ENCODE measurements at regions not wholly inside any gene's neighbourhood (a gene's known extent, or its start where the extent isn't known, plus 50 kb on each side); places are given as distances from the start of the nearest gene placed in this dataset.
A peak's percentile ranks its signal among the peaks of the same experiment; 100 is the strongest.

DNA sequence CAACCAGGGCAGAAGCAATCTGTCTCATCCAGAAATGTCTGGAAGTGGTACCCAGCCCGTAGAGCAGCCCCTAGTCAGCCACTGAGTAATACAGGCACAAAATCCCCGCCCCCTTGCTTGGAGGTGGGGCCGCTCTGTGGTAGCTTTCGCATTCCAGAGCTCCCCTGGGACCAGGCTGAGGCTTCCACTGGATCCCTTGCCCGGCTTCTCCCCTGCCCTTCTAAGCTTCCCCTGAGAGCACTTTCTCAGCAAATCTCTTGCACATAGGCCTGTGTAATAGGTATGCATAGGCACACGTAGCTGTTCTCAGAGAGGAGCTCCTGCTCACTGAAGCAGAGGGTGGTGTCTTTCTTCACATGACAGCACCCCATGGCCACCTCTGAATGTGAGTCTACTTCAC is 144.2 kb downstream of the BMS1 start (continued):
- TF ChIP-seq, protein P1, sequence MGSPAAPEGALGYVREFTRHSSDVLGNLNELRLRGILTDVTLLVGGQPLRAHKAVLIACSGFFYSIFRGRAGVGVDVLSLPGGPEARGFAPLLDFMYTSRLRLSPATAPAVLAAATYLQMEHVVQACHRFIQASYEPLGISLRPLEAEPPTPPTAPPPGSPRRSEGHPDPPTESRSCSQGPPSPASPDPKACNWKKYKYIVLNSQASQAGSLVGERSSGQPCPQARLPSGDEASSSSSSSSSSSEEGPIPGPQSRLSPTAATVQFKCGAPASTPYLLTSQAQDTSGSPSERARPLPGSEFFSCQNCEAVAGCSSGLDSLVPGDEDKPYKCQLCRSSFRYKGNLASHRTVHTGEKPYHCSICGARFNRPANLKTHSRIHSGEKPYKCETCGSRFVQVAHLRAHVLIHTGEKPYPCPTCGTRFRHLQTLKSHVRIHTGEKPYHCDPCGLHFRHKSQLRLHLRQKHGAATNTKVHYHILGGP (tag by site-specific recombination; IDR thresholded peaks at IDR 0.05) = no peak
- TF ChIP-seq ZNF549 (tag by site-specific recombination; IDR thresholded peaks at IDR 0.05) = no peak
- TF ChIP-seq ZBTB17 (tag by site-specific recombination; IDR thresholded peaks at IDR 0.05) = peak; percentile 83
- no peak for TF ChIP-seq MZF1 (tag by site-specific recombination; IDR thresholded peaks at IDR 0.05; ENCODE audit: borderline replicate concordance)
- no peak for TF ChIP-seq BCL11A (tag by site-specific recombination; IDR thresholded peaks at IDR 0.05; ENCODE audit: low read depth)
- TF ChIP-seq ZIC2 (tag by site-specific recombination; IDR thresholded peaks at IDR 0.05) = 0 out of 2 replicates have a peak, but pooled peaks have one; percentile 13
- TF ChIP-seq ZNF404 (tag by site-specific recombination; IDR thresholded peaks at IDR 0.05) = no peak
- TF ChIP-seq, protein P2, sequence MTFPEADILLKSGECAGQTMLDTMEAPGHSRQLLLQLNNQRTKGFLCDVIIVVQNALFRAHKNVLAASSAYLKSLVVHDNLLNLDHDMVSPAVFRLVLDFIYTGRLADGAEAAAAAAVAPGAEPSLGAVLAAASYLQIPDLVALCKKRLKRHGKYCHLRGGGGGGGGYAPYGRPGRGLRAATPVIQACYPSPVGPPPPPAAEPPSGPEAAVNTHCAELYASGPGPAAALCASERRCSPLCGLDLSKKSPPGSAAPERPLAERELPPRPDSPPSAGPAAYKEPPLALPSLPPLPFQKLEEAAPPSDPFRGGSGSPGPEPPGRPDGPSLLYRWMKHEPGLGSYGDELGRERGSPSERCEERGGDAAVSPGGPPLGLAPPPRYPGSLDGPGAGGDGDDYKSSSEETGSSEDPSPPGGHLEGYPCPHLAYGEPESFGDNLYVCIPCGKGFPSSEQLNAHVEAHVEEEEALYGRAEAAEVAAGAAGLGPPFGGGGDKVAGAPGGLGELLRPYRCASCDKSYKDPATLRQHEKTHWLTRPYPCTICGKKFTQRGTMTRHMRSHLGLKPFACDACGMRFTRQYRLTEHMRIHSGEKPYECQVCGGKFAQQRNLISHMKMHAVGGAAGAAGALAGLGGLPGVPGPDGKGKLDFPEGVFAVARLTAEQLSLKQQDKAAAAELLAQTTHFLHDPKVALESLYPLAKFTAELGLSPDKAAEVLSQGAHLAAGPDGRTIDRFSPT (tag by site-specific recombination; IDR thresholded peaks at IDR 0.05) = no peak
- no peak for TF ChIP-seq ZNF16 (tag by site-specific recombination; IDR thresholded peaks at IDR 0.05; ENCODE audit: low read depth)
- no peak for TF ChIP-seq ZNF658 (tag by site-specific recombination; IDR thresholded peaks at IDR 0.05)
- no peak for TF ChIP-seq ZXDB (tag by site-specific recombination; IDR thresholded peaks at IDR 0.05)
- no peak for TF ChIP-seq ZNF561 (tag by site-specific recombination; IDR thresholded peaks at IDR 0.05; ENCODE audit: borderline replicate concordance)
- TF ChIP-seq, protein P3, sequence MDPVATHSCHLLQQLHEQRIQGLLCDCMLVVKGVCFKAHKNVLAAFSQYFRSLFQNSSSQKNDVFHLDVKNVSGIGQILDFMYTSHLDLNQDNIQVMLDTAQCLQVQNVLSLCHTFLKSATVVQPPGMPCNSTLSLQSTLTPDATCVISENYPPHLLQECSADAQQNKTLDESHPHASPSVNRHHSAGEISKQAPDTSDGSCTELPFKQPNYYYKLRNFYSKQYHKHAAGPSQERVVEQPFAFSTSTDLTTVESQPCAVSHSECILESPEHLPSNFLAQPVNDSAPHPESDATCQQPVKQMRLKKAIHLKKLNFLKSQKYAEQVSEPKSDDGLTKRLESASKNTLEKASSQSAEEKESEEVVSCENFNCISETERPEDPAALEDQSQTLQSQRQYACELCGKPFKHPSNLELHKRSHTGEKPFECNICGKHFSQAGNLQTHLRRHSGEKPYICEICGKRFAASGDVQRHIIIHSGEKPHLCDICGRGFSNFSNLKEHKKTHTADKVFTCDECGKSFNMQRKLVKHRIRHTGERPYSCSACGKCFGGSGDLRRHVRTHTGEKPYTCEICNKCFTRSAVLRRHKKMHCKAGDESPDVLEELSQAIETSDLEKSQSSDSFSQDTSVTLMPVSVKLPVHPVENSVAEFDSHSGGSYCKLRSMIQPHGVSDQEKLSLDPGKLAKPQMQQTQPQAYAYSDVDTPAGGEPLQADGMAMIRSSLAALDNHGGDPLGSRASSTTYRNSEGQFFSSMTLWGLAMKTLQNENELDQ (tag by site-specific recombination; IDR thresholded peaks at IDR 0.05; ENCODE audit: low read depth) = no peak
- no peak for TF ChIP-seq ZNF510 (tag by site-specific recombination; IDR thresholded peaks at IDR 0.05; ENCODE audit: insufficient replicate concordance)
- TF ChIP-seq, protein P4, sequence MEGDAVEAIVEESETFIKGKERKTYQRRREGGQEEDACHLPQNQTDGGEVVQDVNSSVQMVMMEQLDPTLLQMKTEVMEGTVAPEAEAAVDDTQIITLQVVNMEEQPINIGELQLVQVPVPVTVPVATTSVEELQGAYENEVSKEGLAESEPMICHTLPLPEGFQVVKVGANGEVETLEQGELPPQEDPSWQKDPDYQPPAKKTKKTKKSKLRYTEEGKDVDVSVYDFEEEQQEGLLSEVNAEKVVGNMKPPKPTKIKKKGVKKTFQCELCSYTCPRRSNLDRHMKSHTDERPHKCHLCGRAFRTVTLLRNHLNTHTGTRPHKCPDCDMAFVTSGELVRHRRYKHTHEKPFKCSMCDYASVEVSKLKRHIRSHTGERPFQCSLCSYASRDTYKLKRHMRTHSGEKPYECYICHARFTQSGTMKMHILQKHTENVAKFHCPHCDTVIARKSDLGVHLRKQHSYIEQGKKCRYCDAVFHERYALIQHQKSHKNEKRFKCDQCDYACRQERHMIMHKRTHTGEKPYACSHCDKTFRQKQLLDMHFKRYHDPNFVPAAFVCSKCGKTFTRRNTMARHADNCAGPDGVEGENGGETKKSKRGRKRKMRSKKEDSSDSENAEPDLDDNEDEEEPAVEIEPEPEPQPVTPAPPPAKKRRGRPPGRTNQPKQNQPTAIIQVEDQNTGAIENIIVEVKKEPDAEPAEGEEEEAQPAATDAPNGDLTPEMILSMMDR (tag by site-specific recombination; IDR thresholded peaks at IDR 0.05) = no peak
- TF ChIP-seq WT1 (tag by site-specific recombination; IDR thresholded peaks at IDR 0.05) = no peak
- no peak for TF ChIP-seq ZFP37 (tag by site-specific recombination; IDR thresholded peaks at IDR 0.05)
- no peak for TF ChIP-seq ZNF530 (tag by site-specific recombination; IDR thresholded peaks at IDR 0.05; ENCODE audit: low read depth)
- no peak for TF ChIP-seq ZNF544 (tag by site-specific recombination; IDR thresholded peaks at IDR 0.05)
- TF ChIP-seq, protein P5, sequence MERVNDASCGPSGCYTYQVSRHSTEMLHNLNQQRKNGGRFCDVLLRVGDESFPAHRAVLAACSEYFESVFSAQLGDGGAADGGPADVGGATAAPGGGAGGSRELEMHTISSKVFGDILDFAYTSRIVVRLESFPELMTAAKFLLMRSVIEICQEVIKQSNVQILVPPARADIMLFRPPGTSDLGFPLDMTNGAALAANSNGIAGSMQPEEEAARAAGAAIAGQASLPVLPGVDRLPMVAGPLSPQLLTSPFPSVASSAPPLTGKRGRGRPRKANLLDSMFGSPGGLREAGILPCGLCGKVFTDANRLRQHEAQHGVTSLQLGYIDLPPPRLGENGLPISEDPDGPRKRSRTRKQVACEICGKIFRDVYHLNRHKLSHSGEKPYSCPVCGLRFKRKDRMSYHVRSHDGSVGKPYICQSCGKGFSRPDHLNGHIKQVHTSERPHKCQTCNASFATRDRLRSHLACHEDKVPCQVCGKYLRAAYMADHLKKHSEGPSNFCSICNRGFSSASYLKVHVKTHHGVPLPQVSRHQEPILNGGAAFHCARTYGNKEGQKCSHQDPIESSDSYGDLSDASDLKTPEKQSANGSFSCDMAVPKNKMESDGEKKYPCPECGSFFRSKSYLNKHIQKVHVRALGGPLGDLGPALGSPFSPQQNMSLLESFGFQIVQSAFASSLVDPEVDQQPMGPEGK (tag by site-specific recombination; IDR thresholded peaks at IDR 0.05) = no peak
- no peak for TF ChIP-seq ZNF121 (tag by site-specific recombination; IDR thresholded peaks at IDR 0.05)
- no peak for TF ChIP-seq ZNF175 (tag by site-specific recombination; IDR thresholded peaks at IDR 0.05)
- no peak for TF ChIP-seq ZNF660 (tag by site-specific recombination; IDR thresholded peaks at IDR 0.05)
- peak; percentile 11; the same call in 1 of the 2 replicates for TF ChIP-seq GLIS1 (tag by site-specific recombination; IDR thresholded peaks at IDR 0.05)
- no peak for TF ChIP-seq ZNF654 (tag by site-specific recombination; IDR thresholded peaks at IDR 0.05; ENCODE audit: low read depth)
- TF ChIP-seq ZNF677 (tag by site-specific recombination; IDR thresholded peaks at IDR 0.05) = no peak
- TF ChIP-seq ZNF302 (tag by site-specific recombination; IDR thresholded peaks at IDR 0.05; ENCODE audit: low read depth) = no peak
- no peak for TF ChIP-seq ZNF558 (tag by site-specific recombination; IDR thresholded peaks at IDR 0.05)
- TF ChIP-seq ZSCAN30 (tag by site-specific recombination; IDR thresholded peaks at IDR 0.05) = no peak
- no peak for TF ChIP-seq ZNF701 (tag by site-specific recombination; IDR thresholded peaks at IDR 0.05)
- TF ChIP-seq ZNF670 (tag by site-specific recombination; IDR thresholded peaks at IDR 0.05; ENCODE audit: low read depth) = no peak
- TF ChIP-seq ZNF664 (tag by site-specific recombination; IDR thresholded peaks at IDR 0.05) = no peak

All from HEK293 (cell line).